SK-N-DZ (cell line): ENCODE measurements at regions not wholly inside any gene's neighbourhood (a gene's known extent, or its start where the extent isn't known, plus 50 kb on each side); places are given as distances from the start of the nearest gene placed in this dataset.
"Not testable (repeated sequence)": the region's sequence is repeated elsewhere in the genome, so short reads cannot be mapped to it uniquely, and the experiment has no call there.

Source experiments
- DNase-seq: peaks from one replicate; pipeline ENCODE4 v3.0.0-alpha.2; 2015; ENCODE audit warnings: low spot score
- small RNA-seq, 2 experiments: library from RNA; depleted of rRNA; stranded (forward); fragments of <200 nt; gene quantifications; one replicate each; pipeline ENCODE3, GENCODE V24; 2014

DNA sequence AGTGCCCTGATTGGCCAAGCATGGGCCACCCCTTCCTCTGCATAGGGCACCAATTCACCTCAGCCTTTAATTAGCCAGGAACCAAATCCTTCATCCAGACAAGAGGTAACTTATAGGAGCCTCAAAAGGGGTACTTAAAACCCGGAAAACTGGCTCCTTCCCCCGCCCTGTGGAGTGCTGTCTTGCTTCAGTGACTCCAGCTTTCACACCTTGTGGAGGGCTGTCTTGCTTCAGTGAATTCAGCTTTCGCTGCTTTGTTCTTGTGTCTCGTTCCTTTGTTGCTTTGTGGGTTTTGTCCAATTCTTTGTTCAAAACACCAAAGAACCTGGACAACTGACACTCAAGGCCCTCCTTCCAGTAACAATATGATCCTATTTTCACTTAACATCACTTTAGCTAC lies 82.2 kb upstream of the FRG1 start:
- no peak for DNase-seq

DNA sequence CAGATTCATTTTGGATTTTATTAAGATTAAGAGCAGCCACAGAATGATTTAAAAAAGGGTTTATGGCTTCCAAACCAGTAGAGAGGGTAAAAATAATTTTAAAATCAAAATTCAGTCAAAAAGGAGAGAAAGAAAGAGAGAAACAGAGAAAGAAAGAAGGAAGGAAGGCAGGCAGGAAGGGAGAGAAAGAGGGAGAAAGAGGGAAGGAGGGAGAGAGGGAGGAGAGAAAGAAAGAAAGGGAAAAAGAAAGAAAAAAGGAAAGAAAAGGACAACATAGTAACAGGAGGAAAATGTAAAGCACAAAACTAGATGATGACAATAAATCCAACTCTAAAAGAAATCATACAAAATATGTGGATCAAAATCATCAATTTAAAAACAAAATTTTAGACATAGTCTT lies 79.6 kb upstream of the FRG1 start:
- DNase-seq, result no peak

DNA sequence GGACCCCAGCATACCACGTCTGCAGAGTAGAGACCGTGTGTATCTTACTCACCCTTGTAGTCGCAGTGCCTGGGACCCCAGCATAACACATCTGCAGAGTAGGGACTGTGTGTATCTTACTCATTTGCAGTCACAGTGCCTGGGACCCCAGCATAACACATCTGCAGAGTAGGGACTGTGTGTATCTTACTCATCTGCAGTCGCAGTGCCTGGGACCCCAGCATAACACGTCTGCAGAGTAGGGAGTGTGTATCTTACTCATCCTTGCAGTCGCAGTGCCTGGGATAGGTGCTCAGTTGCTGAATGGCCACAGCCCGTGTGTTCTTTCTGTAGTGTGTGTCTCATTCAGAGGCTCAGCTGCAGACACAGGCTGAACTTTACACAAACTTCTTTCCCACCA lies 71.4 kb upstream of the FRG1 start:
- DNase-seq, result no peak

DNA sequence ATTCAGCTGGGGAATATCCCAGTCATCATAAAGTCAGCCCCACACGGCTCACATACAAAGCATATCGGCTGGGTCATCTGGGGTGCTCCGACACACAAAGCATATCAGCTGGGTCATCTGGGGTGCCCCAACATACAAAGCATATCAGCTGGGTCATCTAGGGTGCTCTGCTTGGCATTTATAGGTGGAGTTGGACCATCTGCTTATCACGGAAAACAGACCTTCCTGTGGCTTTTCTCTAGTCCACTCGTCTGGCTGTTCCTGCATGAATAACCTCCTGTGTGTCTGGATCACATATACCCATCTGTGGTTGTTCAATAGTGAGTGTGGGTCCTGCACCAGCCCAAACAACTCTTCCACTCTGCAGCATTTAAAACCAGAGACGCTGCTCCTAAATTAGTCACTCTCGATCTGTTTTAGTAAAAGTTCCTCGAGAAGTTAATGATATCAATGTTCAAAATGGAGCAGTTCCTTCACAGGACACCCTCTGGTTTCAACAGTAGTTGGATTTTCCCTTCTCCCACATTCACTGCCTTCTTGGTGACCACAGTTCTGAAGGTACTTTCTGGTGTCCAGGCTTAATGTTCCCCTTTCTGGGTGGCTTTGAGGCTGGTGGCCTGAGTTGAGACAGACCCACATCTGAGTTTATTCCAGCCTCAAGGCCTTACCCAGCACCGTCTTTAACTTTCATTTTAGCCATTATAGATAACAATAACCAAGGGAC lies 70.0 kb upstream of the FRG1 start:
- no peak for DNase-seq

DNA sequence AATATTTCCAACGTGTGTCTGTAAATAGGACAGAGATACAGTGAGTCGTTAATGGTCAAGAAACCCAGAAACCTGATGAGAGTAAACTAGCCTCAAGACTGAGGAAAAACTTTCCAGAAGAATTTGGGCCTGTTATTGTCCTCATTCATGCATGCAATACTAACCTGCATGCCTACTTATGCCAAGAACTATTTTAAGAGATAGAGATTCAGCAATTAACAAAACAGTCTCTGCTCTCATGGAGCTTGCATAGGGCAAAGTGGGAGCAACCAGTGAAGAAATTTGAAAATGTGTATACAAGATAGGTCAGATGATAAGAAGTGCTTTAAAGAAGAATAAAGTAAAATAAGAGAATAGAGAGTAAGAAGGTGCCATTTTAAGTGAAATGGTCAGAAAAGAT lies 66.1 kb upstream of the FRG1 start:
- DNase-seq, result no peak

DNA sequence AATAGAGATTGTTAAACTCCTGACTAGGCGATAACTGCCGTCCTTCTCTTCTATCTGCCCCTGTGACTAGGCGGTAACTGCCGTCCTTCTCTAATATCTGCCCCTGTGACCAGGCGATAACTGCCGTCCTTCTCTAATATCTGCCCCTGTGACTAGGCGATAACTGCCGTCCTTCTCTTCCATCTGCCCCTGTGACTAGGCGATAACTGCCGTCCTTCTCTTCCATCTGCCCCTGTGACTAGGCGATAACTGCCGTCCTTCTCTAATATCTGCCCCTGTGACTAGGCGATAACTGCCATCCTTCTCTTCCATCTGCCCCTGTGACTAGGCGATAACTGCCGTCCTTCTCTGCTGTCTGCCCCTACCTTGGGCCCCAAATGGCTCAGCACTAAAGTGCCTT lies 59.5 kb upstream of the FRG1 start:
- not testable (repeated sequence) for DNase-seq

DNA sequence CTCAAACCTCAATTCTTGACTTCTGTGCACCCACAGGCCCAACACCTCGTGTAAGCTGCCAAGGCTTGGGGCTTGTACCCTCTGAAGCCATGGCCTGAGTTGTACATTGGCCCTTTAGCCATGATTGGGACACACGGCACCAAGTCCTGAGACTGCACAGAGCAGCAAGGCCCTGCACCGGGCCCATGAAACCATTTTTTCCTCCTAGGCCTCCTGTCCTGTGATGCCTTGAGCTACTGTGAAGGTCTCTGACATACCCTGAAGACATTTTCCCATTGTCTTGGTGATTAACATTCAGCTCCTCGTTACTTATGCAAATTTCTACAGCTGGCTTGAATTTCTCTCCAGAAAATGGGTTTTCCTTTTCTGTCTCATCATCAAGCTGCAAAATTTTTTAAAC lies 52.3 kb upstream of the FRG1 start:
- not testable (repeated sequence) for DNase-seq

Small RNA genes in the stretch of these regions (small RNA-seq; reads per million reads assigned to genes)
- 0 reads per million in 2 experiments for gene RNU1-51P
- gene RNU7-192P, result 0 reads per million in 2 experiments
